Activated CD4-positive, alpha-beta T cell treated with anti-CD3 and anti-CD28 coated beads, Interleukin-2, amount 10 ng/mL, durations not matched to agents 24 days and 14 days (primary cell): ENCODE measurements at regions not wholly inside any gene's neighbourhood (a gene's known extent, or its start where the extent isn't known, plus 50 kb on each side); places are given as distances from the start of the nearest gene placed in this dataset.

Experiments used
- DNase-seq: peaks from one replicate; pipeline ENCODE4 v3.0.0; 2022
- H3K27ac Mint-ChIP-seq: one replicate; pipeline ENCODE4 v1.8.0; 2022; ENCODE audit warnings: mild to moderate bottlenecking, mixed read lengths
- H3K27me3 Mint-ChIP-seq: one replicate; pipeline ENCODE4 v1.8.0; 2022; ENCODE audit warnings: mixed read lengths
- H3K36me3 Mint-ChIP-seq: one replicate; pipeline ENCODE4 v1.8.0; 2022; ENCODE audit warnings: low read depth, mild to moderate bottlenecking, mixed read lengths
- H3K4me1 Mint-ChIP-seq: one replicate; pipeline ENCODE4 v1.8.0; 2021; ENCODE audit warnings: mixed read lengths
- H3K4me3 Mint-ChIP-seq: one replicate; pipeline ENCODE4 v1.8.0; 2022; ENCODE audit warnings: mild to moderate bottlenecking, moderate library complexity, mixed read lengths
- H3K9me3 Mint-ChIP-seq: one replicate; pipeline ENCODE4 v1.8.0; 2021; ENCODE audit warnings: mixed read lengths
- intact Hi-C: fragments of 100-400 bp; cut with micrococcal nuclease; formaldehyde crosslinking; loops from one replicate; pipeline ENCODE4 v1.15.1; 2023

GRCh38 chr16:66070140-66070917, 296.2 kb upstream of the CDH5 start:
- intact Hi-C loops: no loop called here
- H3K4me3 Mint-ChIP-seq: no peak overlapping the region
- H3K9me3 Mint-ChIP-seq: no peaks in the 10 kb centered on the region
- H3K36me3 Mint-ChIP-seq: no peaks in the 10 kb centered on the region
- no peak for DNase-seq
- no peaks in the 10 kb centered on the region for H3K4me1 Mint-ChIP-seq
- H3K27me3 Mint-ChIP-seq: peaks cover 4% of the 10 kb centered on the region
- no peak overlapping the region for H3K27ac Mint-ChIP-seq

GRCh38 chr16:66069587-66069986, 296.9 kb upstream of the CDH5 start:
- Mint-ChIP-seq H3K4me1 (no peaks in the 10 kb centered on the region), H3K36me3 (no peaks in the 10 kb centered on the region), H3K27me3 (peaks cover 1% of the 10 kb centered on the region), H3K27ac (no peak overlapping the region), H3K4me3 (no peak overlapping the region), H3K9me3 (no peaks in the 10 kb centered on the region)
- DNase-seq: no peak
- intact Hi-C loops: no loop called here

- Mint-ChIP-seq H3K27me3 (peaks cover 3% of the 10 kb centered on the region), H3K4me3 (no peak overlapping the region), H3K9me3 (no peaks in the 10 kb centered on the region), H3K27ac (no peak overlapping the region), H3K36me3 (no peaks in the 10 kb centered on the region), H3K4me1 (no peaks in the 10 kb centered on the region)
- intact Hi-C loops: no loop called here
- no peak for DNase-seq
These were observed 300.1 kb upstream of the CDH5 start for GRCh38 chr16:66066404-66066803.

GRCh38 chr16:66065925-66066324, 300.6 kb upstream of the CDH5 start:
- no peak for DNase-seq
- intact Hi-C loops: no loop called here
- no peaks in the 10 kb centered on the region for H3K36me3 Mint-ChIP-seq
- no peak overlapping the region for H3K4me3 Mint-ChIP-seq
- H3K27ac Mint-ChIP-seq: no peak overlapping the region
- H3K27me3 Mint-ChIP-seq: peaks cover 3% of the 10 kb centered on the region
- no peaks in the 10 kb centered on the region for H3K4me1 Mint-ChIP-seq
- H3K9me3 Mint-ChIP-seq: no peaks in the 10 kb centered on the region

GRCh38 chr16:66064801-66065530, 301.5 kb upstream of the CDH5 start:
- no peak overlapping the region for H3K27ac Mint-ChIP-seq
- no peaks in the 10 kb centered on the region for H3K9me3 Mint-ChIP-seq
- no peak overlapping the region for H3K4me3 Mint-ChIP-seq
- no peaks in the 10 kb centered on the region for H3K36me3 Mint-ChIP-seq
- H3K4me1 Mint-ChIP-seq: no peaks in the 10 kb centered on the region
- intact Hi-C loops: no loop called here
- no peak for DNase-seq
- peaks cover 3% of the 10 kb centered on the region for H3K27me3 Mint-ChIP-seq

- Mint-ChIP-seq H3K9me3 (no peaks in the 10 kb centered on the region), H3K27me3 (peaks cover 2% of the 10 kb centered on the region), H3K36me3 (no peaks in the 10 kb centered on the region), H3K4me3 (no peak overlapping the region), H3K4me1 (no peaks in the 10 kb centered on the region), H3K27ac (no peak overlapping the region)
- intact Hi-C loops: no loop called here
- DNase-seq: no peak
These were observed 307.7 kb upstream of the CDH5 start for GRCh38 chr16:66058832-66059231.

GRCh38 chr16:66058172-66058691, 308.3 kb upstream of the CDH5 start:
- Mint-ChIP-seq H3K27ac (no peak overlapping the region), H3K27me3 (peaks cover under 1% of the 10 kb centered on the region), H3K36me3 (no peaks in the 10 kb centered on the region), H3K9me3 (no peaks in the 10 kb centered on the region), H3K4me3 (no peak overlapping the region), H3K4me1 (no peaks in the 10 kb centered on the region)
- no peak for DNase-seq
- intact Hi-C loops: no loop called here

GRCh38 chr16:66057057-66057456, 309.4 kb upstream of the CDH5 start:
- H3K27ac Mint-ChIP-seq: no peak overlapping the region

GRCh38 chr16:66054095-66054494, 312.4 kb upstream of the CDH5 start:
- Mint-ChIP-seq H3K27ac (no peak overlapping the region), H3K4me3 (no peak overlapping the region), H3K9me3 (no peaks in the 10 kb centered on the region), H3K27me3 (no peaks in the 10 kb centered on the region), H3K4me1 (no peaks in the 10 kb centered on the region), H3K36me3 (no peaks in the 10 kb centered on the region)
- intact Hi-C loops: no loop called here
- no peak for DNase-seq

More at GRCh38 chr16:66057057-66057456, 309.4 kb upstream of the CDH5 start:
- DNase-seq: no peak
- H3K4me1 Mint-ChIP-seq: no peaks in the 10 kb centered on the region
- intact Hi-C loops: no loop called here
- no peaks in the 10 kb centered on the region for H3K27me3 Mint-ChIP-seq
- H3K4me3 Mint-ChIP-seq: no peak overlapping the region
- no peaks in the 10 kb centered on the region for H3K36me3 Mint-ChIP-seq
- H3K9me3 Mint-ChIP-seq: no peaks in the 10 kb centered on the region

GRCh38 chr16:66052745-66053144, 313.7 kb upstream of the CDH5 start:
- Mint-ChIP-seq H3K4me3 (no peak overlapping the region), H3K27me3 (no peaks in the 10 kb centered on the region), H3K27ac (no peak overlapping the region), H3K36me3 (no peaks in the 10 kb centered on the region), H3K9me3 (no peaks in the 10 kb centered on the region), H3K4me1 (no peaks in the 10 kb centered on the region)
- no peak for DNase-seq
- intact Hi-C loops: no loop called here

- Mint-ChIP-seq H3K27me3 (peaks cover 2% of the 10 kb centered on the region), H3K9me3 (no peaks in the 10 kb centered on the region), H3K4me1 (no peaks in the 10 kb centered on the region), H3K27ac (no peak overlapping the region), H3K4me3 (no peak overlapping the region), H3K36me3 (no peaks in the 10 kb centered on the region)
- no peak for DNase-seq
- intact Hi-C loops: no loop called here
These were observed 315.5 kb upstream of the CDH5 start for GRCh38 chr16:66050991-66051390.

- intact Hi-C loops: no loop called here
- no peak overlapping the region for H3K4me3 Mint-ChIP-seq
- H3K4me1 Mint-ChIP-seq: no peaks in the 10 kb centered on the region
- DNase-seq: no peak
- no peak overlapping the region for H3K27ac Mint-ChIP-seq
- H3K36me3 Mint-ChIP-seq: no peaks in the 10 kb centered on the region
- H3K27me3 Mint-ChIP-seq: peaks cover 2% of the 10 kb centered on the region
- no peaks in the 10 kb centered on the region for H3K9me3 Mint-ChIP-seq
These were observed 316.6 kb upstream of the CDH5 start for GRCh38 chr16:66049865-66050264.

GRCh38 chr16:66045626-66046025, 320.9 kb upstream of the CDH5 start:
- no peak overlapping the region for H3K27ac Mint-ChIP-seq
- peaks cover 2% of the 10 kb centered on the region for H3K27me3 Mint-ChIP-seq
- DNase-seq: no peak
- intact Hi-C loops: no loop called here
- H3K36me3 Mint-ChIP-seq: no peaks in the 10 kb centered on the region
- no peak overlapping the region for H3K4me3 Mint-ChIP-seq
- no peaks in the 10 kb centered on the region for H3K9me3 Mint-ChIP-seq
- H3K4me1 Mint-ChIP-seq: no peaks in the 10 kb centered on the region

- H3K4me1 Mint-ChIP-seq: no peaks in the 10 kb centered on the region
- no peak overlapping the region for H3K27ac Mint-ChIP-seq
- no peak overlapping the region for H3K4me3 Mint-ChIP-seq
- no peaks in the 10 kb centered on the region for H3K36me3 Mint-ChIP-seq
- intact Hi-C loops: no loop called here
- H3K27me3 Mint-ChIP-seq: peaks cover 2% of the 10 kb centered on the region
- DNase-seq: no peak
- H3K9me3 Mint-ChIP-seq: no peaks in the 10 kb centered on the region
These were observed 321.9 kb upstream of the CDH5 start for GRCh38 chr16:66044556-66044955.
